Fibroblast of lung (primary cell): ENCODE measurements at regions not wholly inside any gene's neighbourhood (a gene's known extent, or its start where the extent isn't known, plus 50 kb on each side); places are given as distances from the start of the nearest gene placed in this dataset.
A peak's percentile ranks its signal among the peaks of the same experiment; 100 is the strongest.

Source experiments
- DNase-seq, 2 donors: peaks; one replicate each; pipeline versions ENCODE4 v3.0.0 to v3.0.0-alpha.2; 2010; ENCODE audit warnings: low read depth in 2 of 2
- H2AFZ ChIP-seq: 2 replicates; pipeline ENCODE4 v1.5.1; 2012; ENCODE audit warnings: low read length, control low read depth, inconsistent platforms
- H3K27ac ChIP-seq: 2 replicates; pipeline ENCODE4 v1.5.1; 2011; ENCODE audit warnings: low read length, control low read depth; ENCODE audit not compliant: insufficient read depth
- H3K27me3 ChIP-seq: 2 replicates; pipeline ENCODE4 v1.5.1; 2011; ENCODE audit warnings: mild to moderate bottlenecking, low read length; ENCODE audit not compliant: control insufficient read depth, insufficient read depth
- H3K36me3 ChIP-seq: 2 replicates; pipeline ENCODE4 v1.5.1; 2011; ENCODE audit warnings: low read length; ENCODE audit not compliant: control insufficient read depth, insufficient read depth
- H3K4me1 ChIP-seq: 2 replicates; pipeline ENCODE4 v1.5.1; 2011; ENCODE audit warnings: low read length; ENCODE audit not compliant: control insufficient read depth, insufficient read depth; ENCODE audit errors: extremely low read depth
- H3K4me2 ChIP-seq: 2 replicates; pipeline ENCODE4 v1.5.1; 2011; ENCODE audit warnings: low read length, control low read depth; ENCODE audit not compliant: insufficient read depth; ENCODE audit errors: extremely low read depth
- H3K4me3 ChIP-seq, 4 experiments: fragments of 200-600 bp in 1 of 4; sonication (generic) in 1 of 4; replicated peaks in 1 of 4; 2 replicates each; pipeline ENCODE4 v1.5.1; 2011 to 2016; ENCODE audit warnings: low read length in 4 of 4, low read depth in 3 of 4, mild to moderate bottlenecking in 3 of 4, control low read depth in 2 of 4, inconsistent platforms in 1 of 4, mixed read lengths in 1 of 4; ENCODE audit not compliant: insufficient read depth in 1 of 4; ENCODE audit errors: control extremely low read depth in 1 of 4
- H3K79me2 ChIP-seq: 2 replicates; pipeline ENCODE4 v1.5.1; 2012; ENCODE audit warnings: mild to moderate bottlenecking, low read length, inconsistent platforms; ENCODE audit not compliant: control insufficient read depth, insufficient read depth
- H3K9ac ChIP-seq: 2 replicates; pipeline ENCODE4 v1.5.1; 2011; ENCODE audit warnings: mild to moderate bottlenecking, low read length, control low read depth; ENCODE audit not compliant: insufficient read depth
- H3K9me3 ChIP-seq: 2 replicates; pipeline ENCODE4 v1.5.1; 2012; ENCODE audit warnings: low read depth, low read length; ENCODE audit not compliant: control insufficient read depth, insufficient read depth
- H4K20me1 ChIP-seq: 2 replicates; pipeline ENCODE4 v1.5.1; 2011; ENCODE audit warnings: low read length; ENCODE audit not compliant: control insufficient read depth, insufficient read depth; ENCODE audit errors: extremely low read depth
- CTCF ChIP-seq, 2 donors: IDR thresholded peaks in 1 of 2; conservative IDR thresholded peaks in 1 of 2; 1 replicate in 1 of 2; 2 replicates in 1 of 2; pipeline ENCODE4 v1.5.1; 2011 to 2012; ENCODE audit warnings: low read length in 2 of 2, control low read depth in 1 of 2, inconsistent platforms in 1 of 2, low read depth in 1 of 2, mild to moderate bottlenecking in 1 of 2
- EZH2 ChIP-seq: IDR thresholded peaks from 2 replicates; pipeline ENCODE4 v1.5.1; 2012; ENCODE audit warnings: low read length, control low read depth, mild to moderate bottlenecking; ENCODE audit errors: missing control alignments

GRCh38 chr1:238401144-238401543 lies 510.4 kb upstream of the ZP4 start:
- no peaks in the 10 kb centered on the region for H3K9me3 ChIP-seq
- no peak overlapping the region for H3K4me2 ChIP-seq
- no peak overlapping the region for H3K4me3 ChIP-seq
- H2AFZ ChIP-seq, result no peak overlapping the region
- no peak overlapping the region for H3K9ac ChIP-seq
- no peak overlapping the region for H3K27ac ChIP-seq
- H3K79me2 ChIP-seq, result no peaks in the 10 kb centered on the region
- no peaks in the 10 kb centered on the region for H3K36me3 ChIP-seq
- DNase-seq, result peak in 1 of 2 donors; percentile 51
- H4K20me1 ChIP-seq, result no peaks in the 10 kb centered on the region
- TF ChIP-seq EZH2, result no peak
- no peak for TF ChIP-seq CTCF (conservative IDR thresholded peaks at IDR 0.05 in 1 of 2, IDR thresholded peaks at IDR 0.05 in 1 of 2; ENCODE audit: low read depth in 1 of 2, low read length in 2 of 2)
- H3K27me3 ChIP-seq, result no peaks in the 10 kb centered on the region
- H3K4me1 ChIP-seq, result no peaks in the 10 kb centered on the region

GRCh38 chr1:238399558-238399957 lies 508.8 kb upstream of the ZP4 start:
- no peak overlapping the region for H2AFZ ChIP-seq
- H3K9ac ChIP-seq, result no peak overlapping the region
- no peaks in the 10 kb centered on the region for H3K9me3 ChIP-seq
- H3K4me2 ChIP-seq, result no peak overlapping the region
- H3K4me3 ChIP-seq, result no peak overlapping the region
- H4K20me1 ChIP-seq, result no peaks in the 10 kb centered on the region
- H3K4me1 ChIP-seq, result no peaks in the 10 kb centered on the region
- no peaks in the 10 kb centered on the region for H3K36me3 ChIP-seq
- H3K27me3 ChIP-seq, result no peaks in the 10 kb centered on the region
- DNase-seq, result no peak
- no peak for TF ChIP-seq CTCF (conservative IDR thresholded peaks at IDR 0.05 in 1 of 2, IDR thresholded peaks at IDR 0.05 in 1 of 2; ENCODE audit: low read depth in 1 of 2, low read length in 2 of 2)
- no peak for TF ChIP-seq EZH2
- H3K79me2 ChIP-seq, result no peaks in the 10 kb centered on the region
- no peak overlapping the region for H3K27ac ChIP-seq

GRCh38 chr1:238396140-238396539 lies 505.4 kb upstream of the ZP4 start:
- no peak overlapping the region for H2AFZ ChIP-seq
- H4K20me1 ChIP-seq, result no peaks in the 10 kb centered on the region
- no peak for DNase-seq
- no peaks in the 10 kb centered on the region for H3K27me3 ChIP-seq
- H3K9ac ChIP-seq, result no peak overlapping the region
- no peak overlapping the region for H3K27ac ChIP-seq
- H3K4me1 ChIP-seq, result no peaks in the 10 kb centered on the region
- no peak for TF ChIP-seq EZH2
- no peak for TF ChIP-seq CTCF (conservative IDR thresholded peaks at IDR 0.05 in 1 of 2, IDR thresholded peaks at IDR 0.05 in 1 of 2; ENCODE audit: low read depth in 1 of 2, low read length in 2 of 2)
- H3K79me2 ChIP-seq, result no peaks in the 10 kb centered on the region
- H3K9me3 ChIP-seq, result no peaks in the 10 kb centered on the region
- no peaks in the 10 kb centered on the region for H3K36me3 ChIP-seq
- no peak overlapping the region for H3K4me3 ChIP-seq
- no peak overlapping the region for H3K4me2 ChIP-seq
